ENCODE measurements at regions not wholly inside any gene's neighbourhood (a gene's known extent, or its start where the extent isn't known, plus 50 kb on each side); places are given as distances from the start of the nearest gene placed in this dataset.

- Histone ChIP-seq H3K79me2 (replicated peaks; ENCODE audit: insufficient read depth, low read length) (no peaks in the 10 kb centered on the region), H3F3A (ENCODE audit: insufficient read depth, low read length, poor library complexity, severe bottlenecking) (no peaks in the 10 kb centered on the region), H3K9me3 (ENCODE audit: low read length) (no peaks in the 10 kb centered on the region), H3K27me3 (ENCODE audit: insufficient read depth, low read depth, low read length) (no peaks in the 10 kb centered on the region), H3K4me3 (ENCODE audit: low read length) (no peak overlapping the region), H3K4me2 (ENCODE audit: low read length) (no peak overlapping the region), H3K36me3 (ENCODE audit: insufficient read depth, low read length) (no peaks in the 10 kb centered on the region), H3K27ac (ENCODE audit: low read length) (no peak overlapping the region), H2AFZ (ENCODE audit: low read depth, low read length) (no peak overlapping the region), H3K9ac (ENCODE audit: low read length) (no peak overlapping the region), H4K20me1 (ENCODE audit: insufficient read depth) (no peaks in the 10 kb centered on the region), H3K9me2 (ENCODE audit: insufficient read depth, low read length) (no peaks in the 10 kb centered on the region)
- TF ChIP-seq POLR2AphosphoS5 (IDR thresholded peaks at IDR 0.05) (no peak), REST (IDR thresholded peaks at IDR 0.05; ENCODE audit: borderline replicate concordance) (no peak), EZH2 (IDR thresholded peaks at IDR 0.05; ENCODE audit: borderline replicate concordance, insufficient read depth, low read length, poor library complexity, severe bottlenecking) (no peak), MXI1 (conservative IDR thresholded peaks at IDR 0.05; ENCODE audit: poor library complexity, severe bottlenecking) (no peak)
Measured at GRCh38 chr2:8406271-8406670, 275.6 kb upstream of the ID2 start.

GRCh38 chr2:8407332-8407731 is 274.5 kb upstream of the ID2 start:
- Histone ChIP-seq H3K4me2 (ENCODE audit: low read length) (no peak overlapping the region), H3K79me2 (replicated peaks; ENCODE audit: insufficient read depth, low read length) (no peaks in the 10 kb centered on the region), H3K9me3 (ENCODE audit: low read length) (no peaks in the 10 kb centered on the region), H3K27me3 (ENCODE audit: insufficient read depth, low read depth, low read length) (no peaks in the 10 kb centered on the region), H3K36me3 (ENCODE audit: insufficient read depth, low read length) (no peaks in the 10 kb centered on the region), H3K9me2 (ENCODE audit: insufficient read depth, low read length) (no peaks in the 10 kb centered on the region), H4K20me1 (ENCODE audit: insufficient read depth) (no peaks in the 10 kb centered on the region), H3K4me3 (ENCODE audit: low read length) (no peak overlapping the region), H2AFZ (ENCODE audit: low read depth, low read length) (no peak overlapping the region), H3F3A (ENCODE audit: insufficient read depth, low read length, poor library complexity, severe bottlenecking) (no peaks in the 10 kb centered on the region), H3K9ac (ENCODE audit: low read length) (no peak overlapping the region), H3K27ac (ENCODE audit: low read length) (no peak overlapping the region)
- TF ChIP-seq REST (IDR thresholded peaks at IDR 0.05; ENCODE audit: borderline replicate concordance) (no peak), MXI1 (conservative IDR thresholded peaks at IDR 0.05; ENCODE audit: poor library complexity, severe bottlenecking) (no peak), RAD21 (conservative IDR thresholded peaks at IDR 0.05) (no peak), SMC3 (conservative IDR thresholded peaks at IDR 0.05; ENCODE audit: poor library complexity) (no peak), POLR2AphosphoS5 (IDR thresholded peaks at IDR 0.05) (no peak), EP300 (conservative IDR thresholded peaks at IDR 0.05; ENCODE audit: poor library complexity, severe bottlenecking) (no peak), EZH2 (IDR thresholded peaks at IDR 0.05; ENCODE audit: borderline replicate concordance, insufficient read depth, low read length, poor library complexity, severe bottlenecking) (no peak), CTCF (IDR thresholded peaks at IDR 0.05; ENCODE audit: poor library complexity, severe bottlenecking) (no peak), TAF1 (IDR thresholded peaks at IDR 0.05; ENCODE audit: low read depth) (no peak)

Measured in neural cell (in vitro differentiated cells).